ENCODE measurements at regions not wholly inside any gene's neighbourhood (a gene's known extent, or its start where the extent isn't known, plus 50 kb on each side); places are given as distances from the start of the nearest gene placed in this dataset.
"Not testable (repeated sequence)": the region's sequence is repeated elsewhere in the genome, so short reads cannot be mapped to it uniquely, and the experiment has no call there.

GRCh38 chr9:89669361-89669842 lies 64.6 kb downstream of the GADD45G start:
- H3K4me3 ChIP-seq (ENCODE audit: low read length): no peak overlapping the region
- DNase-seq (ENCODE audit: low read depth, low spot score): no peak

- H3K4me3 ChIP-seq (ENCODE audit: low read length): no peak overlapping the region
- DNase-seq (ENCODE audit: low read depth, low spot score): no peak
These were observed 65.3 kb downstream of the GADD45G start for GRCh38 chr9:89670114-89670513.

- no peak overlapping the region for H3K4me3 ChIP-seq (ENCODE audit: low read length)
- DNase-seq (ENCODE audit: low read depth, low spot score): no peak
These were observed 66.1 kb downstream of the GADD45G start for GRCh38 chr9:89670801-89671434.

GRCh38 chr9:89674667-89675057 lies 69.8 kb downstream of the GADD45G start:
- DNase-seq (ENCODE audit: low read depth, low spot score): no peak
- no peak overlapping the region for H3K4me3 ChIP-seq (ENCODE audit: low read length)

GRCh38 chr9:89675058-89675742 lies 70.4 kb downstream of the GADD45G start:
- DNase-seq (ENCODE audit: low read depth, low spot score): no peak
- no peak overlapping the region for H3K4me3 ChIP-seq (ENCODE audit: low read length)

GRCh38 chr9:89676281-89676680 lies 71.5 kb downstream of the GADD45G start:
- no peak overlapping the region for H3K4me3 ChIP-seq (ENCODE audit: low read length)
- no peak for DNase-seq (ENCODE audit: low read depth, low spot score)

- no peak overlapping the region for H3K4me3 ChIP-seq (ENCODE audit: low read length)
- no peak for DNase-seq (ENCODE audit: low read depth, low spot score)
These were observed 73.0 kb downstream of the GADD45G start for GRCh38 chr9:89677702-89678395.

GRCh38 chr9:89678396-89679015 lies 73.7 kb downstream of the GADD45G start:
- no peak for DNase-seq (ENCODE audit: low read depth, low spot score)
- no peak overlapping the region for H3K4me3 ChIP-seq (ENCODE audit: low read length)

GRCh38 chr9:89679016-89679415 lies 74.2 kb downstream of the GADD45G start:
- H3K4me3 ChIP-seq (ENCODE audit: low read length): no peak overlapping the region
- DNase-seq (ENCODE audit: low read depth, low spot score): no peak

- no peak for DNase-seq (ENCODE audit: low read depth, low spot score)
- H3K4me3 ChIP-seq (ENCODE audit: low read length): no peak overlapping the region
These were observed 74.8 kb downstream of the GADD45G start for GRCh38 chr9:89679581-89679980.

GRCh38 chr9:89680547-89681467 lies 76.0 kb downstream of the GADD45G start:
- H3K4me3 ChIP-seq (ENCODE audit: low read length): no peak overlapping the region
- no peak for DNase-seq (ENCODE audit: low read depth, low spot score)

- H3K4me3 ChIP-seq (ENCODE audit: low read length); DNase-seq (ENCODE audit: low read depth, low spot score): not testable (repeated sequence)
These were observed 76.7 kb downstream of the GADD45G start for GRCh38 chr9:89681468-89681859.

GRCh38 chr9:89683626-89684025 lies 78.8 kb downstream of the GADD45G start:
- H3K4me3 ChIP-seq (ENCODE audit: low read length): no peak overlapping the region
- DNase-seq (ENCODE audit: low read depth, low spot score): no peak

GRCh38 chr9:89684218-89684617 lies 79.4 kb downstream of the GADD45G start:
- H3K4me3 ChIP-seq (ENCODE audit: low read length): no peak overlapping the region
- DNase-seq (ENCODE audit: low read depth, low spot score): no peak

GRCh38 chr9:89684912-89685636 lies 80.3 kb downstream of the GADD45G start:
- DNase-seq (ENCODE audit: low read depth, low spot score): no peak
- H3K4me3 ChIP-seq (ENCODE audit: low read length): no peak overlapping the region

- no peak overlapping the region for H3K4me3 ChIP-seq (ENCODE audit: low read length)
- no peak for DNase-seq (ENCODE audit: low read depth, low spot score)
These were observed 80.9 kb downstream of the GADD45G start for GRCh38 chr9:89685698-89686097.

GRCh38 chr9:89686126-89686525 lies 81.3 kb downstream of the GADD45G start:
- no peak overlapping the region for H3K4me3 ChIP-seq (ENCODE audit: low read length)
- DNase-seq (ENCODE audit: low read depth, low spot score): no peak

- no peak for DNase-seq (ENCODE audit: low read depth, low spot score)
- H3K4me3 ChIP-seq (ENCODE audit: low read length): no peak overlapping the region
These were observed 81.8 kb downstream of the GADD45G start for GRCh38 chr9:89686621-89687020.

All from Jurkat, Clone E6-1 (cell line).